Lung (tissue), 11 donors: ENCODE measurements at regions not wholly inside any gene's neighbourhood (a gene's known extent, or its start where the extent isn't known, plus 50 kb on each side); places are given as distances from the start of the nearest gene placed in this dataset.

Experiments used
- ATAC-seq: fragments of 200-7000 bp; cut with Tn5 transposase; one replicate; pipeline ENCODE4 v1.9.1; 2020; ENCODE audit warnings: moderate number of reproducible peaks; ENCODE audit not compliant: insufficient read depth, low FRiP score
- DNase-seq, 3 donors: peaks; one replicate each; pipeline ENCODE4 v3.0.0-alpha.2; 2013 to 2017
- H3K27ac ChIP-seq, 2 donors: one replicate each; pipeline ENCODE4 v1.5.1; 2013; ENCODE audit warnings: mild to moderate bottlenecking in 2 of 2, moderate library complexity in 2 of 2, control low read depth in 1 of 2, inconsistent platforms in 1 of 2, low read depth in 1 of 2, low read length in 1 of 2
- H3K27me3 ChIP-seq, 3 donors: one replicate each; pipeline ENCODE4 v1.5.1; 2013; ENCODE audit warnings: low read length in 2 of 3; ENCODE audit not compliant: control insufficient read depth in 3 of 3, insufficient read depth in 3 of 3
- H3K36me3 ChIP-seq, 4 donors: one replicate each; pipeline ENCODE4 v1.5.1; 2013; ENCODE audit warnings: low read length in 4 of 4, mild to moderate bottlenecking in 1 of 4, moderate library complexity in 1 of 4; ENCODE audit not compliant: control insufficient read depth in 4 of 4, insufficient read depth in 4 of 4
- H3K4me1 ChIP-seq, 5 donors: one replicate each; pipeline ENCODE4 v1.5.1; 2013; ENCODE audit warnings: low read length in 5 of 5, mild to moderate bottlenecking in 2 of 5, moderate library complexity in 1 of 5; ENCODE audit not compliant: control insufficient read depth in 5 of 5, insufficient read depth in 5 of 5
- H3K4me3 ChIP-seq: one replicate; pipeline ENCODE4 v1.5.1; 2013; ENCODE audit warnings: mild to moderate bottlenecking, control low read depth, moderate library complexity
- H3K9ac ChIP-seq, 2 donors: one replicate each; pipeline ENCODE4 v1.5.1; 2013; ENCODE audit warnings: low read length in 2 of 2, control low read depth in 1 of 2; ENCODE audit not compliant: insufficient read depth in 1 of 2
- H3K9me3 ChIP-seq, 4 donors: one replicate each; pipeline ENCODE4 v1.5.1; 2013; ENCODE audit warnings: low read length in 3 of 4, mild to moderate bottlenecking in 1 of 4, moderate library complexity in 1 of 4; ENCODE audit not compliant: control insufficient read depth in 4 of 4, insufficient read depth in 3 of 4
- WGBS, 2 donors: extraction: QIAGEN DNeasy Blood & Tissue Kit; methylation state at CpG; one replicate each; pipeline ENCODE4 v1.1.7; 2013; 5-methylcytosine and 5-hydroxymethylcytosine counted together
- TF ChIP-seq, protein P1 (sequence below): IDR thresholded peaks from 2 replicates; pipeline ENCODE4 v1.5.1; 2012; ENCODE audit warnings: mild to moderate bottlenecking; ENCODE audit errors: control extremely low read depth, extremely low read depth
- donor health status: control.
- donor health status: control.
- donor health status: Bipolar disorder and iron deficiency.
- donor health status: healthy.
- donor health status: DM: yes; HTN: yes; CAD: no.

DNA sequence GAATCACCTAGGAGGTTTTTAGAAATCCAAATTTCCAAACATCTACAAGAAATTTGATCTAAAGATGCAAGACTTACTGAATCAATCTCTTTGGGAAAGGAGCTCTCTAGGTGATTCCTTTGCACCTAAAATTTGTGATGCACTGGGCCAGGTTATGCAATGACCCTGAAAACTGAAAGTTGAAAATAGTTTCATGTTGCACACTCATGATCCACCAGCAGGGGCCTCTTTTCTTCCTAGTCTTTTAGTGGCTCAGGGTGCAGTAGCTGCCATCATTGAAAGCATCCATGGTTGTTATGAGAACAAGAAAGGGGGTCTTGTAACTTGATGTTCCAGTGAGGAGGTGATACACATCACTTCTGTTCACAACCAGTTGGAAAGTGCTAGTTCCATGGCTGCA is 486.8 kb downstream of the PSAT1 start:
- Histone ChIP-seq H3K27me3 (no peaks in the 10 kb centered on the region), H3K4me3 (no peak overlapping the region), H3K9ac (no peak overlapping the region), H3K9me3 (no peaks in the 10 kb centered on the region), H3K36me3 (no peaks in the 10 kb centered on the region), H3K4me1 (no peaks in the 10 kb centered on the region), H3K27ac (no peak overlapping the region)
- DNase-seq = no peak
- TF ChIP-seq, protein P1, sequence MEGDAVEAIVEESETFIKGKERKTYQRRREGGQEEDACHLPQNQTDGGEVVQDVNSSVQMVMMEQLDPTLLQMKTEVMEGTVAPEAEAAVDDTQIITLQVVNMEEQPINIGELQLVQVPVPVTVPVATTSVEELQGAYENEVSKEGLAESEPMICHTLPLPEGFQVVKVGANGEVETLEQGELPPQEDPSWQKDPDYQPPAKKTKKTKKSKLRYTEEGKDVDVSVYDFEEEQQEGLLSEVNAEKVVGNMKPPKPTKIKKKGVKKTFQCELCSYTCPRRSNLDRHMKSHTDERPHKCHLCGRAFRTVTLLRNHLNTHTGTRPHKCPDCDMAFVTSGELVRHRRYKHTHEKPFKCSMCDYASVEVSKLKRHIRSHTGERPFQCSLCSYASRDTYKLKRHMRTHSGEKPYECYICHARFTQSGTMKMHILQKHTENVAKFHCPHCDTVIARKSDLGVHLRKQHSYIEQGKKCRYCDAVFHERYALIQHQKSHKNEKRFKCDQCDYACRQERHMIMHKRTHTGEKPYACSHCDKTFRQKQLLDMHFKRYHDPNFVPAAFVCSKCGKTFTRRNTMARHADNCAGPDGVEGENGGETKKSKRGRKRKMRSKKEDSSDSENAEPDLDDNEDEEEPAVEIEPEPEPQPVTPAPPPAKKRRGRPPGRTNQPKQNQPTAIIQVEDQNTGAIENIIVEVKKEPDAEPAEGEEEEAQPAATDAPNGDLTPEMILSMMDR = no peak
- no peak for ATAC-seq

DNA sequence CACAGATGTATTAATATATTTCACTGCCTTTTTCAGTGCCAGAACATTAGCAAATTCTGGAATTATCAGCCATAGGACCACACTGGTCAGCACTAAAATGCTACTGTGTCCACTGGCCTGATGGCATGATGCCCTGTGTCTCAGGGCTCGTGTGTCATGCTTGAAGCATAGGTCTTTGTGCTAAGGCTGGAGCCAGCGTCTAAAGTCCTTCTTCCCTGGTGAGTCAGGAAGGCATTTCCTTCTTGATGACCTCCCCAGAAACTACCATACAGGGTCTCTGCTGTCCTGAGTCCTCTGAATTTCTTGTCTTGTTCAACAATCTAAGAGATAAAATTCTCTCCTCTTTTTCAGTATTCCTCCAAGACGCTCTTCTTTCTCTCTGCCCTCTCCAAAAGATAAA is 489.9 kb downstream of the PSAT1 start:
- no peaks in the 10 kb centered on the region for H3K36me3 ChIP-seq
- WGBS, 2 donors = 72 to 89% methylated on average over 3 of the region's 3 CpGs
- DNase-seq = no peak
- no peak for ATAC-seq
- H3K4me1 ChIP-seq = no peaks in the 10 kb centered on the region
- H3K27me3 ChIP-seq = no peaks in the 10 kb centered on the region
- H3K9ac ChIP-seq = no peak overlapping the region
- TF ChIP-seq, protein P1 = no peak
- H3K27ac ChIP-seq = no peak overlapping the region
- H3K4me3 ChIP-seq = no peak overlapping the region
- H3K9me3 ChIP-seq = no peaks in the 10 kb centered on the region

DNA sequence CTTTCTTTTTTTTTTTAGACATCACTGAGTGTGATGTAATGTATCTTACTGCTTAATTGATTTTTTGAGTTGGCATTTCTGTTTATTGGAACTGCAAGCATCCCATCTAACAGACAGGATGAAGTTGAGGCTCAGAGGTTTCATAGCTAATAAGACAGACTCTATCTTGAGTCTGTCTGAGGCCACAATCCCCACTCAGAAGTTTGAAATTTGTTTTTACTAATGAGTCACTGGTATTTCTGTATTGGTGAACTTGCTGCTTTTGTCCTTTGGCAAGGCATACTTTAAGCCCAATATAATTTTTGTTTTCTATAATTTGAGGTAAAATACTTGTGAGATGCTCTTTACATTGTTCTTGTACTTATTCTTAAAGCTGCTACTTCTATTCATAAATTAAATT is 491.2 kb downstream of the PSAT1 start:
- no peak for ATAC-seq
- TF ChIP-seq, protein P1 = no peak
- DNase-seq = no peak
- no peaks in the 10 kb centered on the region for H3K9me3 ChIP-seq
- no peaks in the 10 kb centered on the region for H3K36me3 ChIP-seq
- no peak overlapping the region for H3K4me3 ChIP-seq
- H3K4me1 ChIP-seq = no peaks in the 10 kb centered on the region
- no peak overlapping the region for H3K27ac ChIP-seq
- no peaks in the 10 kb centered on the region for H3K27me3 ChIP-seq
- H3K9ac ChIP-seq = no peak overlapping the region

DNA sequence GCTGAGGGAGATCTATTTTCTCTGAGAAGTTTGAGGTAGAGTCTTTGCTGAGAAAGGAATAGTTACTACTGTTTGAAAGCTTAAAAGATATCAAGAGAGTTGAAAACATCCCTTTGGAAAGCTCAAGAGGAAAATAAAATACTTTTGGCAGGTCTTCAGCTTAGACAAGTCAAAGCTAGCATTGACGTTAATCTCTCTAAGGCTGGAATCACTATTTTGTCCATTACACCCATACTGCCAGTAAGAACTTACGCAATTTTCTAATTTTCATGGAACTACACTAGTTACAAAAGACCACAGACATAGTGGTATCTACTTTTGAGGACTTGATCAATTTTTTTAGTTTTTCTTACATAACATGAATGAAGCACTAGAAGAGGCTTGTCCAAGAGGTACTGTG is 494.9 kb downstream of the PSAT1 start:
- no peaks in the 10 kb centered on the region for H3K9me3 ChIP-seq
- H3K4me1 ChIP-seq = no peaks in the 10 kb centered on the region
- H3K27ac ChIP-seq = no peak overlapping the region
- DNase-seq (no peak), ATAC-seq (no peak)
- WGBS, 2 donors = 82 to 83% methylated on average over 2 of the region's 2 CpGs
- no peaks in the 10 kb centered on the region for H3K36me3 ChIP-seq
- TF ChIP-seq, protein P1 = no peak
- no peak overlapping the region for H3K9ac ChIP-seq
- no peak overlapping the region for H3K4me3 ChIP-seq
- no peaks in the 10 kb centered on the region for H3K27me3 ChIP-seq
